ENCODE measurements at regions not wholly inside any gene's neighbourhood (a gene's known extent, or its start where the extent isn't known, plus 50 kb on each side); places are given as distances from the start of the nearest gene placed in this dataset.

DNA sequence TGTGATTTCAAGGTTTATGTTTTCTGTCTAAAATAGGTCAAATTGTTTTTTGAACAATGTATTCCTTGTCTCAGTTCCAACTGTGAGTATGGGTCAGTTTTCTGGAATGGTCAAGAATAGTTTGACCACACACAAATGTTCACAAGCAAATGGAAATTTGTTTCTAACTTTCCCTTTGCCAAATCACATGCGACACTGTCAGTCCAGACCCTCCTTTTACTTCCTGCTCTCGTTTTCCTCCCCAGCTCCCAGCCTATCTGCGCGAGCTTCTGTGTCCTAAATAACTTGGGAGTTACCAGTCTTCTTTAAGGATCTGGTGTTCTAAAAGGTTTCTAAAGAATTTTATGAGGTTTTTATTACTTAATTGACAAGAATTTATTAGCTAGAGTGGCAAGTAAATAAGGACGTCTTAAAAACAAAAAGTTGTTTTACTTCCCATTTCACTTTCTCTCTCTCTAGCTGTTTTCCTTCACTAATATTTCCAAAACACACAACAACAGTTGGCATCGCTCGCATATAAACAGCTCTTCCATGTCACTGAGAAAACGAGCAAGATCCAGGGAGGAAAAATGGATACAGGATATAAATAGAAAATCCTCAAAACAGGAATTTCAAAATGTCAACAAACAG lies 266.1 kb upstream of the KLF6 start:
- TF ChIP-seq POLR2A (IDR thresholded peaks at IDR 0.05; ENCODE audit: low read depth, low read length) (no peak), POLR2AphosphoS5 (IDR thresholded peaks at IDR 0.05; ENCODE audit: low read depth, low read length) (no peak), TAF1 (IDR thresholded peaks at IDR 0.05; ENCODE audit: borderline replicate concordance, low read depth, low read length) (no peak)

All from GM12892 (cell line).